Adrenal gland (tissue), 9 donors: ENCODE measurements at regions not wholly inside any gene's neighbourhood (a gene's known extent, or its start where the extent isn't known, plus 50 kb on each side); places are given as distances from the start of the nearest gene placed in this dataset.

Source experiments
- DNase-seq, 7 donors: peaks; one replicate each; pipeline ENCODE4 v3.0.0-alpha.2; 2019 to 2020
- H3K27ac ChIP-seq, 5 donors: fragments of 200-600 bp; sonication (generic) in 4 of 5; 1 replicate in 3 of 5; 2 replicates in 2 of 5; pipeline versions ENCODE4 v1.5.1 to v1.8.0; 2016 to 2020; ENCODE audit warnings: mild to moderate bottlenecking in 1 of 5
- H3K27me3 ChIP-seq: fragments of 200-600 bp; 2 replicates; pipeline ENCODE4 v1.8.0; 2021
- H3K36me3 ChIP-seq, 2 donors: fragments of 200-600 bp; replicated peaks in 1 of 2; 1 replicate in 1 of 2; 2 replicates in 1 of 2; pipeline versions ENCODE4 v1.5.1 to v1.8.0; 2018 to 2022
- H3K4me1 ChIP-seq, 2 donors: fragments of 200-600 bp; replicated peaks in 1 of 2; 1 replicate in 1 of 2; 2 replicates in 1 of 2; pipeline versions ENCODE4 v1.5.1 to v1.8.0; 2018 to 2021
- H3K4me3 ChIP-seq, 4 donors: fragments of 200-600 bp; sonication (generic) in 3 of 4; one replicate each; pipeline ENCODE4 v1.5.1; 2016 to 2018
- H3K9me3 ChIP-seq, 3 donors: fragments of 200-600 bp; sonication (generic) in 1 of 3; replicated peaks in 1 of 3; 1 replicate in 2 of 3; 2 replicates in 1 of 3; pipeline versions ENCODE4 v1.5.1 to v1.8.0; 2016 to 2021
- CTCF ChIP-seq, 6 experiments: fragments of 450-650 bp in 4 of 6; fragments of 200-600 bp in 2 of 6; sonication (generic) in 1 of 6; IDR thresholded peaks; 1 replicate in 5 of 6; 2 replicates in 1 of 6; pipeline versions ENCODE4 v1.5.1 to v1.8.0; 2016 to 2021; ENCODE audit warnings: antibody characterized with exemption in 6 of 6, mild to moderate bottlenecking in 2 of 6, moderate library complexity in 1 of 6
- POLR2A ChIP-seq, 2 donors: fragments of 450-650 bp; IDR thresholded peaks; one replicate each; pipeline ENCODE4 v1.6.1; 2017; ENCODE audit warnings: antibody characterized with exemption in 2 of 2, mild to moderate bottlenecking in 2 of 2, moderate library complexity in 1 of 2
- WGBS, 4 donors: extraction: QIAGEN DNeasy Blood & Tissue Kit in 2 of 4; methylation state at CpG; one replicate each; pipeline versions ENCODE4 v1.1.5 to v1.1.7; 2013 to 2017; 5-methylcytosine and 5-hydroxymethylcytosine counted together
- intact Hi-C, 2 donors: fragments of 100-400 bp; cut with DNase I; formaldehyde crosslinking; loops; one replicate each; pipeline versions ENCODE4 v1.14.1 to v1.15.0; 2022 to 2023
- donor health status: healthy with polysubstance abuse.
- donor health status: Bipolar disorder and iron deficiency.
- donor health status: DM: yes; HTN: yes; CAD: no.
- donor health status: DM: no; HTN: no; CAD: no.
- donor health status: DM: no; HTN: no; CAD: no.

- DNase-seq, result no peak
- WGBS, 4 donors, result 54 to 69% (median 63%) methylated on average over 3 of the region's 3 CpGs
- no peak overlapping the region for H3K27ac ChIP-seq
- H3K4me3 ChIP-seq, result no peak overlapping the region
- no peaks in the 10 kb centered on the region for H3K9me3 ChIP-seq
- H3K36me3 ChIP-seq, result no peaks in the 10 kb centered on the region
- TF ChIP-seq POLR2A (IDR thresholded peaks at IDR 0.05) (no peak), CTCF (IDR thresholded peaks at IDR 0.05) (no peak)
- intact Hi-C loops, result loop anchor here in 1 of 2 donors (10.0 kb wide), 1 partner anchor 543 kb away; no protein-coding TSS in a partner anchor
- H3K4me1 ChIP-seq, result peaks cover 0 to 5% of the 10 kb centered on the region in 2 donors
- H3K27me3 ChIP-seq, result peaks cover 3% of the 10 kb centered on the region
Measured at GRCh38 chr10:77717336-77717735, 79.7 kb upstream of the KCNMA1 start.

GRCh38 chr10:77716458-77717317 is 79.1 kb upstream of the KCNMA1 start:
- Histone ChIP-seq H3K27me3 (peaks cover 6% of the 10 kb centered on the region), H3K27ac (no peak overlapping the region), H3K4me1 (peaks cover 0 to 5% of the 10 kb centered on the region in 2 donors), H3K4me3 (no peak overlapping the region), H3K9me3 (no peaks in the 10 kb centered on the region), H3K36me3 (no peaks in the 10 kb centered on the region)
- WGBS, 4 donors, result 72 to 83% (median 75%) methylated on average over 13 of the region's 13 CpGs
- TF ChIP-seq CTCF (IDR thresholded peaks at IDR 0.05) (no peak), POLR2A (IDR thresholded peaks at IDR 0.05) (no peak)
- no peak for DNase-seq
- intact Hi-C loops, result loop anchor here in 1 of 2 donors (10.0 kb wide), 1 partner anchor 542 kb away; no protein-coding TSS in a partner anchor

- peaks cover 3 to 11% of the 10 kb centered on the region in 2 donors for H3K4me1 ChIP-seq
- H3K27ac ChIP-seq, result no peak overlapping the region
- intact Hi-C loops, result loop anchor here in 1 of 2 donors (10.0 kb wide), 1 partner anchor 541 kb away; no protein-coding TSS in a partner anchor
- H3K4me3 ChIP-seq, result no peak overlapping the region
- peaks cover 6% of the 10 kb centered on the region for H3K27me3 ChIP-seq
- WGBS, 4 donors, result 91 to 100% (median 94%) methylated on average over 1 of the region's 1 CpG
- no peak for TF ChIP-seq CTCF (IDR thresholded peaks at IDR 0.05)
- no peak for TF ChIP-seq POLR2A (IDR thresholded peaks at IDR 0.05)
- no peak for DNase-seq
- no peaks in the 10 kb centered on the region for H3K9me3 ChIP-seq
- H3K36me3 ChIP-seq, result no peaks in the 10 kb centered on the region
Measured at GRCh38 chr10:77715536-77715935, 77.9 kb upstream of the KCNMA1 start.

- H3K4me3 ChIP-seq, result no peak overlapping the region
- 69 to 76% (median 73%) methylated on average over 3 of the region's 3 CpGs for WGBS, 4 donors
- H3K27ac ChIP-seq, result no peak overlapping the region
- intact Hi-C loops, result loop anchor here in 1 of 2 donors (10.0 kb wide), 1 partner anchor 540 kb away; no protein-coding TSS in a partner anchor
- no peak for DNase-seq
- H3K27me3 ChIP-seq, result peaks cover 6% of the 10 kb centered on the region
- peaks cover 3 to 11% of the 10 kb centered on the region in 2 donors for H3K4me1 ChIP-seq
- no peak for TF ChIP-seq POLR2A (IDR thresholded peaks at IDR 0.05)
- no peak for TF ChIP-seq CTCF (IDR thresholded peaks at IDR 0.05)
- no peaks in the 10 kb centered on the region for H3K36me3 ChIP-seq
- no peaks in the 10 kb centered on the region for H3K9me3 ChIP-seq
Measured at GRCh38 chr10:77715088-77715487, 77.5 kb upstream of the KCNMA1 start.
